HEK293T (cell line): ENCODE measurements at regions not wholly inside any gene's neighbourhood (a gene's known extent, or its start where the extent isn't known, plus 50 kb on each side); places are given as distances from the start of the nearest gene placed in this dataset.

ENCODE experiments used
- BHLHE40 ChIP-seq: fragments of 450-650 bp; IDR thresholded peaks from 2 replicates; pipeline ENCODE4 v1.6.1; 2016; ENCODE audit warnings: mild to moderate bottlenecking, moderate library complexity, borderline replicate concordance
- FOXK2 ChIP-seq: fragments of 450-650 bp; IDR thresholded peaks from 2 replicates; pipeline ENCODE4 v1.6.1; 2016; ENCODE audit warnings: mild to moderate bottlenecking
- FOXM1 ChIP-seq: fragments of 450-650 bp; IDR thresholded peaks from 2 replicates; pipeline ENCODE4 v1.6.1; 2017; ENCODE audit warnings: mild to moderate bottlenecking, borderline replicate concordance
- HDGF ChIP-seq: fragments of 450-650 bp; IDR thresholded peaks from 2 replicates; pipeline ENCODE4 v1.6.1; 2017; ENCODE audit warnings: antibody characterized with exemption, borderline replicate concordance
- LEF1 ChIP-seq: fragments of 450-650 bp; IDR thresholded peaks from 2 replicates; pipeline ENCODE4 v1.6.1; 2017; ENCODE audit warnings: mild to moderate bottlenecking, borderline replicate concordance
- NFRKB ChIP-seq: fragments of 450-650 bp; IDR thresholded peaks from 2 replicates; pipeline ENCODE4 v1.6.1; 2016; ENCODE audit warnings: mild to moderate bottlenecking, moderate library complexity
- SP1 ChIP-seq: fragments of 450-650 bp; IDR thresholded peaks from 2 replicates; pipeline ENCODE4 v1.6.1; 2017
- SUZ12 ChIP-seq: fragments of 450-650 bp; IDR thresholded peaks from 2 replicates; pipeline ENCODE4 v1.6.1; 2016; ENCODE audit warnings: mild to moderate bottlenecking

DNA sequence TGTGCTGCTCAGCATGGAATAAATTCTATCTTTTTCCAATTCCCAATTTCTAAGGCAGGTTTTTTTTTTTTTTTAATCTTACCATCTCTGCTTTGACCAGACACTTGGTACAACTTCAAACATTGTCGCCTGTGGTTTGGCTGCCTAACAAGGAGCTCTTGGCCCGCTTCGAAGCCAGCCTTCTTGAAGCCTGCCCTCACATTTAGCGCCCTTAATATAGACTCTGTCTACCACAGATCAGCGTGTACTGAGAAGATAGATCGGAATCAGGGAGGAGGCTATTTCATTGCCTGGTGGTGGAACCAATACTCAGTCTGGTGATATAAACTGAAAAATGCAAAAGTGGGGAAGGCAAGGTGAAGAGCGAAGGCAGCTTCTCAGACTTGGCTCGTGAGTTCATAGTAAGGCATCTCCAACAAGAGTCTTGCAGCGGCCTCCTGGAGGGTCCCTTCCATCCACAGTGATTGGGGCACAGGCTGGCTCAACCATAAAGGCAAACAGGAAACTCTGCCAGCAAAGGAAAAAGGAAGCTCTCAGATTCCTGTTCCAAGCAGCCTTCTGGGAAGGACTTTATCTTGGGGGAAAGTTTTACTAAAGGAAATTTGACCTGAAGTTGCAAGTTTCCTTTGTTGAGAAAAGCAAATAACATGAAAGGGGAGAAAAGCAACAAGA is 103.2 kb upstream of the BCL2L14 start:
- TF ChIP-seq HDGF: no peak
- no peak for TF ChIP-seq NFRKB
- no peak for TF ChIP-seq SP1
- TF ChIP-seq BHLHE40: no peak
- no peak for TF ChIP-seq SUZ12
- TF ChIP-seq LEF1: no peak
- no peak for TF ChIP-seq FOXM1
- TF ChIP-seq FOXK2: no peak
